ENCODE measurements at regions not wholly inside any gene's neighbourhood (a gene's known extent, or its start where the extent isn't known, plus 50 kb on each side); places are given as distances from the start of the nearest gene placed in this dataset.

DNA sequence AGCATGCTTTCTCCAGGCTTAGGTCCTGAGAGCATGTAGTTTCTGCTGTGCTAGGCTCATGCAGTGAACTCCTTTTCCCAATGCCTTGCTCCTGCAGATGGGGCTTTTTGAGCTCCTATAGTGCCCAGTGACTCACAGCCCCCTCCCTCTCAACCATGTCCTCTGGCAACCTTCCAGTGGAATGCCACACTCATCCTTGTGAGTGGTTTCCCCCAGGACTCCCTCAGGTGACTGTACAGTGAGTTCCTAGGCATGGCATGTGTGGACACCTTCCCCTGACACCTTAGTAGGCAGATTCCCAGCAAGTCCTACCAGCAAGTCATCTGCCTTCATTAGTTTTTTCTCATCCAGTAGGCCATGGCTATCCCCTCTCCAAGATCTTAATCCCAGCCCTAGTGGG, 72.4 kb upstream of the CXCL14 start:
- FAIRE-seq, result no peak
- H2BK20ac ChIP-seq (ENCODE audit: low read length), result no peak overlapping the region
- no peak overlapping the region for H4K5ac ChIP-seq (ENCODE audit: insufficient read length, low read depth, low read length)
- H2BK15ac ChIP-seq (ENCODE audit: low read length), result no peak overlapping the region
- no peak overlapping the region for H3K14ac ChIP-seq (ENCODE audit: insufficient read length)
- no peak overlapping the region for H3K4ac ChIP-seq (replicated peaks; ENCODE audit: insufficient read length, low read depth, low read length)
- no peak overlapping the region for H3K4me2 ChIP-seq (ENCODE audit: insufficient read depth in 1 of 2, low read depth in 2 of 2, low read length in 2 of 2)
- H3K27me3 ChIP-seq (replicated peaks in 1 of 4; ENCODE audit: control insufficient read depth in 3 of 4, extremely low read depth in 1 of 4, insufficient read depth in 3 of 4, low read length in 3 of 4), result no peaks in the 10 kb centered on the region; a peak in 1 of 7 replicates
- no peak overlapping the region for H2BK12ac ChIP-seq (ENCODE audit: low read depth, low read length)
- no peak overlapping the region for H4K91ac ChIP-seq (replicated peaks; ENCODE audit: insufficient read length, low read length)
- H3K36me3 ChIP-seq (ENCODE audit: control insufficient read depth in 2 of 4, insufficient read depth in 4 of 4, low read length in 3 of 4), result no peaks in the 10 kb centered on the region
- no peak overlapping the region for H3K9ac ChIP-seq (replicated peaks in 1 of 4; ENCODE audit: extremely low read depth in 1 of 4, low read depth in 3 of 4, low read length in 3 of 4)
- H3K9me3 ChIP-seq (ENCODE audit: insufficient read depth in 2 of 2, low read depth in 1 of 2, low read length in 1 of 2), result no peaks in the 10 kb centered on the region
- no peak overlapping the region for H3K27ac ChIP-seq (ENCODE audit: low read depth, low read length)
- H3K4me1 ChIP-seq (replicated peaks in 1 of 4; ENCODE audit: control insufficient read depth in 3 of 4, insufficient read depth in 4 of 4, low read length in 3 of 4), result no peaks in the 10 kb centered on the region
- H3K79me1 ChIP-seq (ENCODE audit: low read depth, low read length), result no peaks in the 10 kb centered on the region
- H3K4me3 ChIP-seq (ENCODE audit: extremely low read depth in 1 of 4, insufficient read depth in 2 of 4, low read depth in 3 of 4, low read length in 4 of 4), result no peak overlapping the region
- no peaks in the 10 kb centered on the region for H3K23me2 ChIP-seq (ENCODE audit: low read depth, low read length)
- H2BK120ac ChIP-seq (replicated peaks; ENCODE audit: low read depth, low read length), result no peak overlapping the region
- no peaks in the 10 kb centered on the region for H3K79me2 ChIP-seq (ENCODE audit: control insufficient read depth in 1 of 2, insufficient read depth in 2 of 2, low read length in 2 of 2)
- POLR2A ChIA-PET (ENCODE audit: partially characterized antibody), result no interaction called here
- peak in 1 of 2 experiments; percentile 22 for DNase-seq (ENCODE audit: low read depth in 1 of 2, low spot score in 2 of 2)
- CTCF ChIA-PET (ENCODE audit: partially characterized antibody), result interaction anchor here (0.8 to 1.7 kb wide), 5 partner anchors 11 to 98 kb away, joined by 3 to 6 read pairs (median 3); no protein-coding TSS in a partner anchor
- no peak overlapping the region for H3K56ac ChIP-seq (replicated peaks; ENCODE audit: insufficient read length, low read depth, low read length)
- H2AK5ac ChIP-seq (ENCODE audit: low read depth, low read length), result no peak overlapping the region
- H2BK5ac ChIP-seq (ENCODE audit: low read depth, low read length), result no peak overlapping the region
- H2AFZ ChIP-seq (ENCODE audit: low read length), result no peak overlapping the region
- no peak overlapping the region for H3K23ac ChIP-seq (ENCODE audit: insufficient read length)
- H3K18ac ChIP-seq (ENCODE audit: extremely low read depth, low read length), result no peak overlapping the region
- no peak overlapping the region for H4K8ac ChIP-seq (ENCODE audit: extremely low read depth, insufficient read depth, low read length)
- H4K20me1 ChIP-seq (replicated peaks in 1 of 2; ENCODE audit: control insufficient read depth in 1 of 2, insufficient read depth in 2 of 2, low read length in 2 of 2), result peaks cover 0 to 2% of the 10 kb centered on the region in 2 experiments
- TF ChIP-seq RFX5 (IDR thresholded peaks at IDR 0.05; ENCODE audit: borderline replicate concordance, low read depth, low read length), result no peak
- TF ChIP-seq, protein P1, sequence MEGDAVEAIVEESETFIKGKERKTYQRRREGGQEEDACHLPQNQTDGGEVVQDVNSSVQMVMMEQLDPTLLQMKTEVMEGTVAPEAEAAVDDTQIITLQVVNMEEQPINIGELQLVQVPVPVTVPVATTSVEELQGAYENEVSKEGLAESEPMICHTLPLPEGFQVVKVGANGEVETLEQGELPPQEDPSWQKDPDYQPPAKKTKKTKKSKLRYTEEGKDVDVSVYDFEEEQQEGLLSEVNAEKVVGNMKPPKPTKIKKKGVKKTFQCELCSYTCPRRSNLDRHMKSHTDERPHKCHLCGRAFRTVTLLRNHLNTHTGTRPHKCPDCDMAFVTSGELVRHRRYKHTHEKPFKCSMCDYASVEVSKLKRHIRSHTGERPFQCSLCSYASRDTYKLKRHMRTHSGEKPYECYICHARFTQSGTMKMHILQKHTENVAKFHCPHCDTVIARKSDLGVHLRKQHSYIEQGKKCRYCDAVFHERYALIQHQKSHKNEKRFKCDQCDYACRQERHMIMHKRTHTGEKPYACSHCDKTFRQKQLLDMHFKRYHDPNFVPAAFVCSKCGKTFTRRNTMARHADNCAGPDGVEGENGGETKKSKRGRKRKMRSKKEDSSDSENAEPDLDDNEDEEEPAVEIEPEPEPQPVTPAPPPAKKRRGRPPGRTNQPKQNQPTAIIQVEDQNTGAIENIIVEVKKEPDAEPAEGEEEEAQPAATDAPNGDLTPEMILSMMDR (IDR thresholded peaks at IDR 0.05; ENCODE audit: control extremely low read depth in 1 of 3, insufficient read depth in 1 of 3, low read depth in 1 of 3, low read length in 3 of 3), result no peak
- no peak for TF ChIP-seq TEAD4 (IDR thresholded peaks at IDR 0.05; ENCODE audit: low read depth, low read length)

All from H1 (cell line).